GM11168 (cell line): ENCODE measurements at regions not wholly inside any gene's neighbourhood (a gene's known extent, or its start where the extent isn't known, plus 50 kb on each side); places are given as distances from the start of the nearest gene placed in this dataset.
"Not testable (repeated sequence)": the region's sequence is repeated elsewhere in the genome, so short reads cannot be mapped to it uniquely, and the experiment has no call there.

Source experiments
- in situ Hi-C: fragments of 300-500 bp; cut with MboI; formaldehyde crosslinking; loops from one replicate; pipeline ENCODE4 v1.12.0; 2022; ENCODE audit warnings: low sequenced_read_pairs; ENCODE audit not compliant: unreplicated experiment

DNA sequence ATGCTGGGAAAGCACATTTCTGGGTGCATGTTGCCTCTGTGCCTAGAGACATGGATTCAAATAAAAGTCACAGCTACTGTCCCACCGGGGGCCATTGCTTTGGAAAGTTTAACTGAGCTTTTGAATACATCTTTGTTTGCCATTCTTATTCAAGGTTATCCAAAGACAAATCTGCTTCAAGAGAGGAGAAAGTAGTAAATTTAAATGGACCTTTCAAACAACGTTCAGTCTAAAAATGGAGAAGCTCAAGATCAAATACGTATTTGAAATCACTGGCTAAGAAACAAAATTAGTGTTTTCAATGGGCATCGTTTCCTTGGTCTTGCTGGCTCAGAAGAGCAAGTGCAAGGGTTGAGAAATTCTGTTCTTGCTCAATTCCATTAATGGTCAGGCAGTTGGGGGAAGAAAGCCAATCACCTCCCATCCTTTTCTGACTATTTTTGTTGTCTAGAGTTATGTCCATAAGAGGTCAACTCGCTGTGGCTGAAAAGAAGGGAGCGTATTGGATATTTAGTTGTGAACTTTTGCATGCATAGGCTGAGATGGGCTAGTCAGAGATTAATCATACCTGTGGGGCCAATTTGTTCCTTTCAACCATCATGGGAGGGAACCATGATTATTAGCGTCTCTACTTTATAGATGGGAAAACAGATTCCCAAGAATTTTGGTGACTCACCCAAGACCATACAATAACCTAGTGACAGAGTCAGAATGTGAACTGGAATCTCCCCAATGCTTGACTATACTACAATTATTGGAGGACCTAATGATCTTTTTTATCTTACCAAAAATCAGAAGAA lies 276.2 kb upstream of the TNC start:
- in situ Hi-C loops, result no loop called here

DNA sequence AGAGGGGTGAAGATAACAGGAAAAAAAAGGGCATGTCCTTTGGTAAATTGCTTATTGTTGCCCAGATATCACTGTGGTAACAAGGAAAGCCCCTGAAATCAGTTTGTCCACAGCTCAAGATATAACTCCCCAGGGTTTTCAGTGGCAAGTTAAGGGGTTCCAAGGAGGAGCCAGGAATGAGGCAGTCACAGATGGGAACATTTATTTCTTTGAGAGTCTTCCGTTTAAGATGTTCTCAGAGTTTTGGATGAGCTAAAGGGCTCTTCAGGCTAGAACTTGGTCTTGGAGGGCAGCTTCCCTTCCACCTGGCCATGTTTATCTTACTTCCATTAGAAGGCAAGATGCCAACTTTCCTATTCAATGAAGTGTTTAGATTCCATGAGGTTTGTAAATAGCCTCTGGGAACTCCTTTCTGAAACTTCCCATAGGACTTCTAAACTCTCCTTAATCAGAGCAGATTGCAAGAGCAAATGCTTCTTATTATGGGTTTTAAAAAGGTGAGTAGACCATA lies 277.6 kb upstream of the TNC start:
- in situ Hi-C loops, result no loop called here

DNA sequence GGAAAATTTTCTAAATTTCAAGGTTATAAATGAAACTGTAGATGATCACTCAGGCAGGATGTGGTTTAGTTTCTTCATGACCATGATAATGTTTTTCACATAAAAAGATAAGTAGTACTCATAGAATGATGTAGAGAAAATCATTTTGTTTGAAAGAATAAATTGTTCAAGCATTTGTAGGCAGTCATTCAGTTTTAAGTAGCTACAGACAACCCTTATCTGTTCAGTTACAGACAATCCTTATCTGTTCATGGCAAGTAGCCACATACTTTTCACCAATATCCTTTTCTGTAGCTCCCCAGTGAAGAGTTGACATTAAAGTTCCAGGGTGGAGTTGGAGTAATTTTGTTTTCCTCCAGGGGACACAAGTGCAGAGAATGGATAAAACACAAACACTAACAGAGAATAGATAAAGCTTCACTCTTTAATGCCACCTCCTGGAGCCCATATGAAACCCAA lies 278.1 kb upstream of the TNC start:
- in situ Hi-C loops, result no loop called here

DNA sequence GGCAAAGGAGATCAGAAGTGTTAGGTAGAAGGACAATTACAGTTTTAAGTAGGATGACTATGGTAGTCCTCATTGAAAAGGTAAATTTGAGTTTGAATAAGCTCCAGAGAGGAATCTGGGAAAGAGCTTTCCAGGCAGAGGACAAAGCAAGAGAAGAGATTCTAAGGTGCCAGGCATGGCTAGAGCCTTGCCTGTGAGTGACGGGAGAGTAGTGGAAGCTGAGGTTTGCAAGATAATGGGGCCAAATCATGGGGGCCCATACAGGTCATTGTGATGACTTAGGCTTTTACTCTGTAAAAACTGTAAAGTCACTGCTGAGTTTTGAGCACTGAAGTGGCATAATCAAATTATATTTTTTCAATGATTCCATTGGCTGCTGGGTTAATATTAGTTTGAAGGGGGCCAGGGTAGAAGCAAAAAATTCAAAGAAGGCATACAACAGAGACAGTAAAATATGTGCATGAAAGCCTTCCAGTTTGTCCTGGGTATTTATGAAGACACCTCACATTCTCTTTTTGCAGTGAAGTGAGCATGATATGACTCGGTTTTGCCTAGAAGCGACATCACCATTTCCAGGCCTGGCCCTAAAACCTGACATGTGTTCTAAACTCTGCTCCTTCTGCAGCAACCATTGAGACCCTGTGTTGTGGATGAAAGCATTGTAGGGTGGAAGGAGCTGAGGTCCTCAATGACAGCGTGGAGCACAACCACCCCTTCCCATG lies 279.8 kb upstream of the TNC start:
- in situ Hi-C loops, result no loop called here

DNA sequence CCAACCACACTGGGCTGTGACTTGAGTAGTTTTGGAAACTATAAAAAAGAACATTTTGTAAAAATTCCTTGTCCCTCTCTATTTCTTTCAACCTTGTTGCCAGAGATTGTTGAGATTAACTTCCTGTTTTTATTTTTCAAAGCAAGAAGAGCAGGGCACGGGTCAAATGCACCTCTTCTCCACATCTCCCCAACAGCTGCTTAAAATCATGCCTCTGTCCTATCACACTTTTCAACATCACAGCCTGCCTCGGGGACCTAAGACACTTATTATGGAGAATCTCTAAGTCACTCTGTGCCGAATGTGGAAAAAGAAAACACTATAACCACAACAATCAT lies 280.3 kb upstream of the TNC start:
- in situ Hi-C loops, result no loop called here

DNA sequence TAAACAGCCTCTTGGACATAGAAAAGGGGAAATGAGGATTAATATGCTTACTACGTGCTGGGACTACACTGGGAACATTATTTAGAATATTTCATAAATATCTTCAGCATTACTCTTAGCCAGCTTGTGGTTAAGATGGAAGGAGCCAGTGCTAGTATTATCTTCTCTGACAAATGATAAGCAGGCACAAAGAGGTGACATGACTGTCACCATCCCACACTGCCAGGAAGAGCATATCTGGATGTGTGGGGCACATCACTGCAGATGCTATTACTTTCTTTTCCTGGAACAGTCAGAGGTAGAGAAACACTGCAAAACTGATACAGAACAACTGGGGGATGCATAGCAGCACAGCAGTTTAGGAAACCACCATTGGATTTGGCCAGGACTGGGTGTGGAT lies 281.0 kb upstream of the TNC start:
- in situ Hi-C loops, result no loop called here

DNA sequence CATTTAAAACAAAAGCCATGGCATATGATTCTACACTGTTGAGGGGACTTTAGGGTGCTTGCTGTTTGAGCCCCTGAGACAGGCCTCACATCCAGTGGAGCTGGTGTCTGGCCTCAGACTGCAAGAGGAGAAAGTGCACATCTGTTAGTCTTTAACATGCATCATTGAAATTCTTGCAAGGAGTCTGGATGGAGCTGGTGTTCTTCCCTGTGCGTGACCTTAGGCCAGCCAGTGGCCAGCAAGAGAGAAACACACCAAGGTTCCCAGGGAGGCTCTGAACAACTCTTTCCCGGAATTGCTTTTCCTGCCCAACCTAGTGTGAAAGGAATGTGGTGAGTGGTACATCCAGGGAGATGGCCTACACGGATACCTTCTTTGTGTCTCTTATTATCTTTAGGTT lies 282.8 kb upstream of the TNC start:
- in situ Hi-C loops, result no loop called here

DNA sequence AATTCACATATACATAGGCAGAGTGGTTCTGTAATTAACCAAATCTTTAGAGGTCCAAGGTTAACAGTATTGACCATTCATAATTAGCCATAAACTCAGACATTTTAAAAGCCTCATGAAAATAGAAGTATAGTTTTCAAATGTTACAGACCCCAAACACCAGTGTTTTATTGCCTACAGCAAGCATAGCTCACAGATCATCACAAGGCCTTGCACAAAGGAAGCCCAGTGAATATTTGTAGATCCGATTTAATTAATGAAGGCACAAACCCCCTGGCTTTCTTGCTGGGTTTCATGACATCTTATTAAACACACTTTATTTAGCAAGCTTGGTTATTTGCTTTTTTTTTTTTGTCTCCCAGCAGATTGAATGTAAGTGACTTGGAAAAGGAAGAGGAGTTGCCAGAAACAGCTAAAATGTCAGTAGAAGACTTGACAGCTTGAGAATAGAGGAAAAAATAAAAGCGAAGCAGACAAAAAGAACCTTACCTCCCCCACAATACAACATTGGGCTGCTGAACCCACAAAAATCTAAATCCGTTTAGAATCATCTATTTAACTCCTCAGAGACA lies 283.9 kb upstream of the TNC start:
- in situ Hi-C loops, result no loop called here

DNA sequence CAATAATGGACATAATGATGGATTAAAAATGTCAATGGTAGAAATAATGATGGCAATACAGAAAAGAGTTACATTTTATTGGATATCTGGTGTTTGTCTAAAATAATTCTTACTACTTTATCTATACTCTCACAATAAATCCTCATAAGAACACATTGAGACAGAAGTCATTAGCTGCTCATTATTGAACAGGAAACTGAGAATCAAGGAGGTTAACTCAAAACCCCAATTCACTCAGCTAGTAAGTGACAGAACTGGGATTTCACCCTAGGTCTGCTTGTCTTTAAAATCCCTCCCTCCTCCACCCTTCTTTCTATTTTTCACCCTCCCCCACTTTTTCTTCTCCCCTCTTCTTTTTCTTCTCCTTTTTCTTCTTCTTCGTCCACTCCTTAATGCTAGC lies 285.8 kb upstream of the TNC start:
- in situ Hi-C loops, result no loop called here

DNA sequence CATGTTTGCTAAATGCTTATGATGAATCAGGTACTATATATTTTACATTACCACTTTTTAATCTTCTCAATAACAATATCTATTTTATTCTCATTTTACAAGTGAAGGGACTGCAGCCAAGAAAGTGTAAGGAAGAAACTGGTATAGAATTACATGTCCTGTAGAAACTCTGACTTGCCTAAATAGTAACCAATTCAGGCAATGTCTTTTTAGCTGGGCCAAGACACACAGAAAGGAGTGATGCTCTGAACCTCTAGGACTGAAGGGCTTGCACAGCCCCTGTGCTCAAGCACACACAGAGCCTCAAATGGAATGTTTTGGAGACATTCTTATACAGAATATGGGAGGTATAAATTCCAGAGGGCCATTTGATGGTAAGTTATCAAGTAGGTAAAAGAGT lies 286.4 kb upstream of the TNC start:
- in situ Hi-C loops, result no loop called here

DNA sequence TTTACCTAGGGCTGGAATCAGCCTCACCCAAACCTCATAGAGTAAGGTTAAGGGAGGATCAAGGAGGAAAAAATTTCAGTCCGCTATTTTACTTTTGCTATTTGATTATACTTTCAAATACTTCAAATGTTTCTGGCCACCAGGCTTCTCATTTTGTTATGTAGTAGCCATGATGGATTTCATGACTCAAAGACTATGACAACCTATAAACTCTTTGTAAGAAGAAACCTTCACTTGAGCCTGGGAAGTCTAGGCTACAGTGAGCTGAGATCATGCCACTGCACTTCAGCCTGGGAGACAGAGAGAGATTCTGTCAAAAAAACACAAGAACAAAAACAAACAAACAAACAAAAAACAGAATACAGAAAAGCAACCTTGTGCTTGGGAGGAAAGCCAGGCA lies 293.6 kb upstream of the TNC start:
- in situ Hi-C loops, result no loop called here

DNA sequence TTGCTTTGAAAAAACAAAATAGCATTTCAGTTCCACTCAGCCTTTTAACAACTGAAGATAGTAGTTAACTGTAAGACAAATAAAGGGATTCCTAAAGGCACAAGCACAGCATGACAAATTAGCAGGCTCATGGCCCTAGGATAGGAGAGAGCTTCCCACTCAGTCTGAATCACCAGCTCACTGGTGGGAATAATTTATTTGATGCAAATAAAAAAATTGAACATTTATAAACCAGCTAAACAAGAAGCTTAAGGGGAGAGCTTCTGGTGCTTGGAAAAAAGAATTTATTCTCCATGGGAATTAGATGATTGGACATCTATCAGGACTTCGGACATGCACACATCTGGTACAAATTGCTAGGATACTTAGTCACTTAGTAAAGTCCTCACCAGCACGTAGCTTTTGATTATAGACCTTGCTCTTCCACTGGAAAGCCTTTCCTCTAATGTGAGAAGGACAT lies 294.1 kb upstream of the TNC start:
- in situ Hi-C loops, result no loop called here

DNA sequence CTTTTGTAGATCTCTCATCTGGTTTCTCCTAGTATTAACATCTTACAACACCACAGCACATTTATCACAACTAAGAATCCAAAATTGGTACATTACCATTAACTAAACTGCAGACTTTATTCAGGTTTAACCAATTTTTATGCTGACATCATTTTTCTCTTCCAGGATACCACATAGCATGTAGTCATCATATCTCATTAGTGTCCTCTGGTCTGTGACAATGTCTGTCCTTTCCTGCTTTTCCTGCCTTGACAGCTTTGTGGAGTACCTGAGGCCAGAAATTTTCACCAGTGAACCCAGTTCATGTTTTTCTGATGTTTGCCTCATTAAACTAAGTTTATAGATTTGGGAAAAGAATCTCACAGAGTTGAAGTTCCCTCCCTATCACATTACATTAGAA lies 294.7 kb upstream of the TNC start:
- in situ Hi-C loops, result no loop called here

DNA sequence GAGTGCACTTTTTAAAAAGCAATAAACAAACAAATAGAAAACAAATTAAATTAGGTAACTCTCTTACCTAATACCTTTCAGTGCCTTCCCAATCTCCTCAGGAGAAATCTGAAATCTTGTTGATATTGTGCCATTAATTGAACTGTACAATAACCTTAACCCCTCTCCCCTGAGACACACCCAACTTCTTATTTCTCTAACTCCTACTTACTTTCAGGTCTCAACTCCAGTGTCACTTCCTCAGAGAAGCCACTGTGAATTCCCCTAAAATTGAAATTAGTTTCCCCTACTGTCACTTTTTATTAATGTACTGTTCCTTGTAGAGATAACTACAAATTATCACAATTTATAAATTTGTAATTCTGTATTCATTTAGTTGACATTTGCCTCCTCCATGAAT lies 295.3 kb upstream of the TNC start:
- in situ Hi-C loops, result no loop called here

DNA sequence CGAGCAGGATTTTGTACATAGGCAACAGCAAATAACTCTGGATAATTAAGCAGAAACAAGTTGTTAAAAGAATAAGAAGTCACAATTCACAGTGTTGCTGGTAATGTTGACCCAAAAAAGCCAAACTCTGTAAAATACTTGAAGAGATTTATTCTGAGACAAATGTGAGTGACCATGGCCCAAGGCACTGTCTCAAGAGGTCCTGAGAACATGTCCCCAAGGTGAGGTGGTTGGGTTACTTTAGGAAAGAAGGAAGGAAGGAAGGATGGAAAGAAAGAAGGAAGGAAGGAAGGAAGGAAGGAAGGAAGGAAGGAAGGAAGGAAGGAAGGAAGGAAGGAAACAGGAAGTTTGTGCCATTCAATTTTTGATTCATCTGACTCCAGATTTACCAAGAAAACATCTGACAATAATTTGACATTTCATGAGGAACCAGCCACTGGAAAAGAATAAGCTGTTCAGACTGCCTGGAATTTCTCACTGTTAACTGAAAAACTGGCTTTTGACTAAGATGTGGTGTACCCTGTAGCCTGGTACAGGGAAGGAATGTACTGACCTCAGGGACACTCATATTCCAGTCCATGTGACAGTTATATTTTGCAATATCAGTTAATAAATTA lies 295.9 kb upstream of the TNC start:
- in situ Hi-C loops, result no loop called here

DNA sequence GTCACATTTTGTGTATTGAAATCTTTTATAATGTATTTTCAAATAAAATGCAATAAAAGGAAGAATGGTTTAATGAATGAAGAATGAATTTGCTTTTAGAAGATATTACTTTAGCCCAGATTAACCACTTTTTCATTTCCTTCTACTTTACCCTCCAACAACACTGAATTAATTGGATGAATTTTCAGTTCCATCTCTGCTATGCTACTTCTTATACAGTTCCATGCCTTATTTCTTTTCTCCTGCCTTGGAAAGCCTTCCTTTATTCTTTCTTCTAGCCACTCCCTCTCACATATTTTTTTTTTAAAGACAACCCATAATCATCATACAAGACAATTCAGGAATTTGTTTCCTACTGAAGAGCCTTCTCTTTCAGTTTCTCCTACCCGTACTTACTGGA lies 296.6 kb upstream of the TNC start:
- in situ Hi-C loops, result no loop called here

DNA sequence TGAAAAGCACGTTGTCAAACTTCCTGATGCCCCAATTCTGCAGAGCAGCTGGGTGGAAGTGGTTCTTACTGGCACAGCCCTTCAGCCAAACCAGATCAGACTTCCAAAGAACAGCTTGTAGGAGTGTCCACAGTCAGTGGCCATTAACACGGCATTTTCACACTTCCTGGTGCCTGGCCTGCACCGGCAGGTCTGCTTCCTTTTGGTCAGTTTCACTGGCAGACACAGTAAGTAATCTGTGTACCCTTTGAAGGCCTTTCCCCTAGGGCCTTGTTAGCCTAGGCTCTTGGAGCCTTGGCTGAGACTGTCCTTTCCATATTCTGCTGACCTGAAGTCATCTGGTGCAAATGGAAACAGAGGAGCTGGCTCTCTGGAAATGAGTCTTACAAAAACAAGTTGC lies 297.5 kb upstream of the TNC start:
- in situ Hi-C loops, result no loop called here

DNA sequence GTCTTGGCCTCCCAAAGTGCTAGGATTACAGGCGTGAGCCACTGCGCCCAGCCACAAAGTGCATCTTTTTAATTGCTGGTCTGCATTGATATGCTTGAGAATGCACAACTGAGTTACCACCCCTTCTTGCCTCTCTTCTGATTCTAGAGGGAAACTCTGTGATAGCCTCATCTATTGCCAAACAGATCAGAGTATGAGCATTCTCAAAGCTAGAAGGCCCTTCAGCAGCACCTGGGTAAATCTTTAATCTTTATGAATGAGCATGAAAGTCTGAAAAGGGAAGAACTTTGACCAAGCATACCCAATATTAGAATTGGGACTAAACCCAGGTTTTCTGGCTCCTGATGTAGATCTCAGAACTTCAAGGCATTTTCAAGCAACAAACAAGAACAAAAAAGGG lies 298.3 kb upstream of the TNC start:
- in situ Hi-C loops, result no loop called here

DNA sequence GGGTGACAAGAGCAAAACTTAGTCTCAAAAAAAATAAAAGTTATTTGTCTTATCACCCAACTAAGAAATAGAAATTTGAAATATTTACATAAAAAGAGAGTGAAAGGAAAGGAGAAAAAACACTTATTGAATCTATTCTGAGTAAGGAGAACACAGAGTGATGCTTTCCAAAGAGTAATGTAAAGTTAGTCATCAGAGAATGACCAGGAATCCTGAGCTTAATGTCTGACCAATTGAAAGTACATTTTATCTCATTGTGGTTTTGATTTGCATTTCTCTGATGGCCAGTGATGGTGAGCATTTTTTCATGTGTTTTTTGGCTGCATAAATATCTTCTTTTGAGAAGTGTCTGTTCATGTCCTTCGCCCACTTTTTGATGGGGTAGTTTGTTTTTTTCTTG lies 300.2 kb upstream of the TNC start:
- in situ Hi-C loops, result not testable (repeated sequence)

DNA sequence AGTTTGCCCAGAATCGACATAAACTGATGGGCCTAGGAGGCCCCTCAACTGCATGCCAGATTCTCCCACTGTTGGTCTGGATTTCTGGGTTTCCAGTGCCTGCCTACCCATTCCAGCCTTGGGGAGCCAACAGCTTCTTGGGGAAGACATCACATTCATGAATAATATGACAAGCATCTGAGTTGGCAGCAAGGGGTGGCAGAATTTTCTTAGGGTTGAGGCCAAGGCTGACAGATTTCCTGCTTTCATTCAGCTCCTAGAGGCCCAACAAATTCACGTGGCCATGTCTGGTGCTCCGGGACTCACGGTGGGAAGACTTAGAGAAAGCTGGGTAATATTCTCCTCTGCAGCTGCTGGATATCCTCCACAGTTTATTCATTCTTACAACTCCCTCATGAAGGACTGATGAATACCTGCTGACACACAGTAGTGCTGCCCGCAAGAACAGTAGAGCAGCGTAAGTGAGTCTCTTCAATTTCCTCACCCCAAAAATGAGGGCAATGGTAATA lies 305.0 kb upstream of the TNC start:
- in situ Hi-C loops, result no loop called here

DNA sequence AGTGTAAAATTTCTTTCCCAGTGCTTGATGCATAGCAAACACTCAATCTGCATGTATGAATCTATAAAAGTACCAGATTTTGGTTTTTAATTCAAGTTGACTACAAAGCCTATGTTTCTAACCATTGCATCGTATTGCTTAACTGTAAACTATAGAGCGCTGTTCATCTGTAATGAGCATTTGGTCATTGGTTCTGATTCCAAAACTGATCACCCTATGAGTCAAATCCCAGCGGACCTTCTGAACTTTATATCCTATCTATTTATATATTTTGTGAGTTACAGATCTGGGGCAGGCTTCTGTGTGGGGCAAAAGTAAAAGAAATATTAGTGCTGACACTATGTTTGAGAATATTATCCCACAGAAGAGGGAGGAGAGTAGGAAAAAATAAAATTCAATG lies 305.7 kb upstream of the TNC start:
- in situ Hi-C loops, result no loop called here
